ENCODE measurements at regions not wholly inside any gene's neighbourhood (a gene's known extent, or its start where the extent isn't known, plus 50 kb on each side); places are given as distances from the start of the nearest gene placed in this dataset.

DNA sequence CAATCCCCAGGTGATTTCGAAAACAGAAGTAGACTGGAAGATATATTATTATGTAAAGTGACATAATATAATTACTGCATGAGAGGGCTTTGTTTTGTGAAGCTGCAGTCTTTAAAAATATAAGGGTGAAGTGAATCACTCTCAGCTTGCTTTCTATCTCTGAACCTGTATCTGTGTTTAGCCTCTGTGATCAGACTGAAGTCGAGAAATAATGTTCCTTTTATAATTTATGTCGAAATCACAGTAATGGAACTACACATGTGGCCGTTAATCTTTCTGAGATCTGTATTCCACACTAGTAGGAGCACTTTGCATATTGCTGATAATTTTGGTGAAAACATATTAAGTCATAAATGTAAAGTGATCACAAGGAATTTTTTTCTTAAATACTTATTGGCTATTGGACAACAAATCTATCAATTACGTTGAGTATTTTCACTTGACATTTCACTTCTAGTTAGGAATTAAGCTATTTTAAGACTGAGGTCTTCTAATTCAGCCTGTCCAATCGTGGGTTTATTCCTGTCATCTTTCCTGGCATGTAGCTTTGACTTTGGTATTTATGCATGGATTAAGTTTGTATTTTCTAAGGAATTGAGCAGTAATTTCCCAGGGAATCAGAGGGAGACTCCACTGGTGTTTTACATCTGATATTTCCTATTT lies 268.2 kb upstream of the POT1 start:
- no peaks in the 10 kb centered on the region for H3K9me3 ChIP-seq (ENCODE audit: control insufficient read depth, insufficient read depth, low read depth, low read length)
- no peaks in the 10 kb centered on the region for H3K27me3 ChIP-seq (ENCODE audit: control insufficient read depth, insufficient read depth, low read length)
- H3K4me2 ChIP-seq (ENCODE audit: extremely low read depth, insufficient read depth, low read length), result no peak overlapping the region
- H3K27ac ChIP-seq (ENCODE audit: insufficient read depth, low read length), result no peak overlapping the region
- H3K4me3 ChIP-seq (replicated peaks in 1 of 4; ENCODE audit: control extremely low read depth in 1 of 4, insufficient read depth in 1 of 4, low read depth in 3 of 4, low read length in 4 of 4), result no peak overlapping the region
- DNase-seq (ENCODE audit: low read depth in 2 of 2), result no peak
- no peaks in the 10 kb centered on the region for H4K20me1 ChIP-seq (ENCODE audit: control insufficient read depth, extremely low read depth, insufficient read depth, low read length)
- no peaks in the 10 kb centered on the region for H3K36me3 ChIP-seq (ENCODE audit: control insufficient read depth, insufficient read depth, low read length)
- no peaks in the 10 kb centered on the region for H3K79me2 ChIP-seq (ENCODE audit: control insufficient read depth, insufficient read depth, low read length)
- TF ChIP-seq, protein P1, sequence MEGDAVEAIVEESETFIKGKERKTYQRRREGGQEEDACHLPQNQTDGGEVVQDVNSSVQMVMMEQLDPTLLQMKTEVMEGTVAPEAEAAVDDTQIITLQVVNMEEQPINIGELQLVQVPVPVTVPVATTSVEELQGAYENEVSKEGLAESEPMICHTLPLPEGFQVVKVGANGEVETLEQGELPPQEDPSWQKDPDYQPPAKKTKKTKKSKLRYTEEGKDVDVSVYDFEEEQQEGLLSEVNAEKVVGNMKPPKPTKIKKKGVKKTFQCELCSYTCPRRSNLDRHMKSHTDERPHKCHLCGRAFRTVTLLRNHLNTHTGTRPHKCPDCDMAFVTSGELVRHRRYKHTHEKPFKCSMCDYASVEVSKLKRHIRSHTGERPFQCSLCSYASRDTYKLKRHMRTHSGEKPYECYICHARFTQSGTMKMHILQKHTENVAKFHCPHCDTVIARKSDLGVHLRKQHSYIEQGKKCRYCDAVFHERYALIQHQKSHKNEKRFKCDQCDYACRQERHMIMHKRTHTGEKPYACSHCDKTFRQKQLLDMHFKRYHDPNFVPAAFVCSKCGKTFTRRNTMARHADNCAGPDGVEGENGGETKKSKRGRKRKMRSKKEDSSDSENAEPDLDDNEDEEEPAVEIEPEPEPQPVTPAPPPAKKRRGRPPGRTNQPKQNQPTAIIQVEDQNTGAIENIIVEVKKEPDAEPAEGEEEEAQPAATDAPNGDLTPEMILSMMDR (conservative IDR thresholded peaks at IDR 0.05 in 1 of 2, IDR thresholded peaks at IDR 0.05 in 1 of 2; ENCODE audit: low read depth in 1 of 2, low read length in 2 of 2), result no peak
- TF ChIP-seq EZH2 (IDR thresholded peaks at IDR 0.05; ENCODE audit: low read length, missing control alignments), result no peak
- no peak overlapping the region for H2AFZ ChIP-seq (ENCODE audit: low read length)
- no peak overlapping the region for H3K9ac ChIP-seq (ENCODE audit: insufficient read depth, low read length)
- H3K4me1 ChIP-seq (ENCODE audit: control insufficient read depth, extremely low read depth, insufficient read depth, low read length), result no peaks in the 10 kb centered on the region

GRCh38 chr7:125195156-125195555 lies 265.5 kb upstream of the POT1 start:
- TF ChIP-seq, protein P1 (conservative IDR thresholded peaks at IDR 0.05 in 1 of 2, IDR thresholded peaks at IDR 0.05 in 1 of 2; ENCODE audit: low read depth in 1 of 2, low read length in 2 of 2), result no peak
- no peak for TF ChIP-seq EZH2 (IDR thresholded peaks at IDR 0.05; ENCODE audit: low read length, missing control alignments)
- peak in 1 of 2 donors; percentile 44 for DNase-seq (ENCODE audit: low read depth in 2 of 2)
- Histone ChIP-seq H3K36me3 (ENCODE audit: control insufficient read depth, insufficient read depth, low read length) (no peaks in the 10 kb centered on the region), H3K27me3 (ENCODE audit: control insufficient read depth, insufficient read depth, low read length) (no peaks in the 10 kb centered on the region), H3K4me3 (replicated peaks in 1 of 4; ENCODE audit: control extremely low read depth in 1 of 4, insufficient read depth in 1 of 4, low read depth in 3 of 4, low read length in 4 of 4) (no peak overlapping the region), H4K20me1 (ENCODE audit: control insufficient read depth, extremely low read depth, insufficient read depth, low read length) (no peaks in the 10 kb centered on the region), H3K9me3 (ENCODE audit: control insufficient read depth, insufficient read depth, low read depth, low read length) (no peaks in the 10 kb centered on the region), H2AFZ (ENCODE audit: low read length) (no peak overlapping the region), H3K79me2 (ENCODE audit: control insufficient read depth, insufficient read depth, low read length) (no peaks in the 10 kb centered on the region), H3K9ac (ENCODE audit: insufficient read depth, low read length) (no peak overlapping the region), H3K4me1 (ENCODE audit: control insufficient read depth, extremely low read depth, insufficient read depth, low read length) (no peaks in the 10 kb centered on the region), H3K4me2 (ENCODE audit: extremely low read depth, insufficient read depth, low read length) (no peak overlapping the region), H3K27ac (ENCODE audit: insufficient read depth, low read length) (no peak overlapping the region)

- no peak overlapping the region for H2AFZ ChIP-seq (ENCODE audit: low read length)
- no peak for TF ChIP-seq EZH2 (IDR thresholded peaks at IDR 0.05; ENCODE audit: low read length, missing control alignments)
- TF ChIP-seq, protein P1 (conservative IDR thresholded peaks at IDR 0.05 in 1 of 2, IDR thresholded peaks at IDR 0.05 in 1 of 2; ENCODE audit: low read depth in 1 of 2, low read length in 2 of 2), result no peak
- no peaks in the 10 kb centered on the region for H3K79me2 ChIP-seq (ENCODE audit: control insufficient read depth, insufficient read depth, low read length)
- no peak overlapping the region for H3K9ac ChIP-seq (ENCODE audit: insufficient read depth, low read length)
- no peaks in the 10 kb centered on the region for H3K9me3 ChIP-seq (ENCODE audit: control insufficient read depth, insufficient read depth, low read depth, low read length)
- no peak overlapping the region for H3K4me3 ChIP-seq (replicated peaks in 1 of 4; ENCODE audit: control extremely low read depth in 1 of 4, insufficient read depth in 1 of 4, low read depth in 3 of 4, low read length in 4 of 4)
- no peak overlapping the region for H3K4me2 ChIP-seq (ENCODE audit: extremely low read depth, insufficient read depth, low read length)
- H3K27ac ChIP-seq (ENCODE audit: insufficient read depth, low read length), result no peak overlapping the region
- H3K4me1 ChIP-seq (ENCODE audit: control insufficient read depth, extremely low read depth, insufficient read depth, low read length), result no peaks in the 10 kb centered on the region
- H4K20me1 ChIP-seq (ENCODE audit: control insufficient read depth, extremely low read depth, insufficient read depth, low read length), result no peaks in the 10 kb centered on the region
- no peaks in the 10 kb centered on the region for H3K27me3 ChIP-seq (ENCODE audit: control insufficient read depth, insufficient read depth, low read length)
- DNase-seq (ENCODE audit: low read depth in 2 of 2), result no peak
- no peaks in the 10 kb centered on the region for H3K36me3 ChIP-seq (ENCODE audit: control insufficient read depth, insufficient read depth, low read length)
These were observed 263.6 kb upstream of the POT1 start for GRCh38 chr7:125193263-125193662.

Measured in fibroblast of lung (primary cell).